SJSA1 (cell line): ENCODE measurements at regions not wholly inside any gene's neighbourhood (a gene's known extent, or its start where the extent isn't known, plus 50 kb on each side); places are given as distances from the start of the nearest gene placed in this dataset.

Experiments used
- DNase-seq, 2 experiments: peaks; one replicate each; pipeline ENCODE4 v3.0.0-alpha.2; 2015 to 2020; ENCODE audit warnings: low spot score in 2 of 2, low read depth in 1 of 2
- H3K27ac ChIP-seq: fragments of 250-450 bp; sonication (Bioruptor Pico); 2 replicates; pipeline ENCODE4 v1.5.1; 2020; ENCODE audit warnings: mild to moderate bottlenecking, moderate library complexity
- H3K27me3 ChIP-seq: fragments of 250-450 bp; sonication (Bioruptor Pico); replicated peaks from 2 replicates; pipeline ENCODE4 v1.5.1; 2020; ENCODE audit warnings: mild to moderate bottlenecking, moderate library complexity
- H3K36me3 ChIP-seq: fragments of 250-450 bp; sonication (Bioruptor Pico); 2 replicates; pipeline ENCODE4 v1.5.1; 2020; ENCODE audit warnings: mild to moderate bottlenecking
- H3K4me1 ChIP-seq: fragments of 250-450 bp; sonication (Bioruptor Pico); replicated peaks from 2 replicates; pipeline ENCODE4 v1.6.1; 2021; ENCODE audit warnings: mild to moderate bottlenecking
- H3K4me3 ChIP-seq: fragments of 250-450 bp; sonication (Bioruptor Pico); 2 replicates; pipeline ENCODE4 v1.5.1; 2020; ENCODE audit warnings: mild to moderate bottlenecking
- H3K9me3 ChIP-seq: fragments of 250-450 bp; sonication (Bioruptor Pico); replicated peaks from 2 replicates; pipeline ENCODE4 v1.5.1; 2020; ENCODE audit warnings: mild to moderate bottlenecking

GRCh38 chr11:10394229-10395101 lies 60.6 kb upstream of the AMPD3 start:
- DNase-seq, result no peak
- Histone ChIP-seq H3K4me1 (no peaks in the 10 kb centered on the region), H3K36me3 (no peaks in the 10 kb centered on the region), H3K27ac (no peak overlapping the region), H3K27me3 (no peaks in the 10 kb centered on the region), H3K4me3 (no peak overlapping the region), H3K9me3 (no peaks in the 10 kb centered on the region)

GRCh38 chr11:10395166-10395897 lies 59.7 kb upstream of the AMPD3 start:
- H3K27ac ChIP-seq, result no peak overlapping the region
- no peak overlapping the region for H3K4me3 ChIP-seq
- H3K9me3 ChIP-seq, result no peaks in the 10 kb centered on the region
- no peaks in the 10 kb centered on the region for H3K27me3 ChIP-seq
- H3K4me1 ChIP-seq, result no peaks in the 10 kb centered on the region
- no peak for DNase-seq
- no peaks in the 10 kb centered on the region for H3K36me3 ChIP-seq

DNA sequence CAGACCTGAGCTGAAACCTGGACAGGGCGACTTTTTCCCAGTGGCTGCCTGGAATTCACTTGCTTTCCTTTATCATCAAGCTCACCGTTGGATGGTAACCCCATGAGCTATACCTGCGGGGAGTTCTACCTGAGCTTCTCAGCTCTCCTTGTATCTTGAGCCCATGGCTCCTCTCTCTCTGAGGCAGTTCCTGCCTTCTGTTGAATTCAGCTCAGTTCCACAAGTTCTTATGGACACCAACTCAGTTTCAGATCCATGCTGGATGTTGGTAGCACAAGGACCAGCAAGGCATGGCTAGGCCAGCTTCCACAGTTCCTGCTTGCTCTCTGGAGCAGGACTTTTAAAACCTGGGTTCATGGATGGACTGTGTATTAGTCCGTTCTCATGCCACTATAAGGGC lies 58.3 kb upstream of the AMPD3 start:
- Histone ChIP-seq H3K27ac (no peak overlapping the region), H3K36me3 (no peaks in the 10 kb centered on the region), H3K4me1 (no peaks in the 10 kb centered on the region), H3K9me3 (no peaks in the 10 kb centered on the region), H3K4me3 (no peak overlapping the region), H3K27me3 (no peaks in the 10 kb centered on the region)
- DNase-seq, result no peak

DNA sequence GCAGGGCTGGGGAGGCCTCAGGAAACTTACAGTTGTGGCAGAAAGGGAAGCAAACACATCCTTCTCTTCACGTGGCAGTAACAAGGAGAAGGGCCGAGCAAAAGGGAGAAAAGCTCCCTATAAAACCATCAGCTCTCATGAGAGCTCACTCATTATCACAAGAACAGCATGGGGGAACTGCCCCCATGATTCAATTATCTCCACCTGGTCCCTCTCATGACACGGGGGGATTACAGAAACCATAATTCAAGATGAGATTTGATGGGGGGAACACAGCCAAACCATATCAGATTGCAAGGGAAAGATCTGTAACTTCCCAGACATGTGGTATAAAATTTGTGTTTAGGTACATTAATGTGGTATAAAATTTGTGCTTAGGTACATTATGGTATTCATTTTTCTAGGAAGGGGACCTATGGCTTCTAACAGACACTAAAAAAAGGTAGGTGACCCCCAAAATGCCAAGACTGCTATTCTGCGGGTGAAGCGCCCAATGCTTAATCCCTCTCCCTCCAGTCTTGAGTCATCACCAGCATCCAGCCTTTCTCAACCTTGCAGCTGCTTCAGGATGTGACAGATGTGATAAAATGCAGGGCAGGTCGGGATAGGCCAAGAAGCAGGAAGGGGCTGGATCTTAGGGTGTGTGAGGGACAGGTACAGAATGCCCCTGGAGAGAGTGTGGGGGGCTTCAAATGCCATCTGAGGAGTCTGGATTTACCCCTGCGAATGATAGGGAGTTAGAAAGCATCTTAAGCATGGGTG lies 57.7 kb upstream of the AMPD3 start:
- no peaks in the 10 kb centered on the region for H3K27me3 ChIP-seq
- no peaks in the 10 kb centered on the region for H3K36me3 ChIP-seq
- no peak for DNase-seq
- no peaks in the 10 kb centered on the region for H3K9me3 ChIP-seq
- no peak overlapping the region for H3K4me3 ChIP-seq
- H3K27ac ChIP-seq, result no peak overlapping the region
- no peaks in the 10 kb centered on the region for H3K4me1 ChIP-seq

DNA sequence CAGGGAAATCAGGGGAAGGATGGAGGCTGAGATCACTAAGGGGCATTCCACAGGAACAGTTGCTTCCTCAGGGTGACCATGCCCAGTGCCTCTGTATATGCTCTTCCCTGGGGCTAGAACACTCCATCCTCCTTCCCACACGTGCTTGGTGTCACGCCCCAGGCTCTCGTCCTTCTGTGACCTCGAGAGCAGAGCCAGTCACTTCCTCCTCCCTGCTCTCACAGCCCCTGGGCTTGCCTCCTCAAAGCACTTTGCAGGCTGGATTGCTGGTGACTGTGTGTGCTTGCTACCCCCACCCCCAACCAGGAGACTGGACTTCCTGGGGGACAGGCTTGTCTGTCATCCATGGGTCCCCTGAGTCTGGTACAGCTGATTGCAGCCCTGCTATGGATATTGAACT lies 56.5 kb upstream of the AMPD3 start:
- Histone ChIP-seq H3K4me1 (no peaks in the 10 kb centered on the region), H3K27me3 (no peaks in the 10 kb centered on the region), H3K9me3 (no peaks in the 10 kb centered on the region), H3K4me3 (no peak overlapping the region), H3K36me3 (no peaks in the 10 kb centered on the region), H3K27ac (no peak overlapping the region)
- no peak for DNase-seq

DNA sequence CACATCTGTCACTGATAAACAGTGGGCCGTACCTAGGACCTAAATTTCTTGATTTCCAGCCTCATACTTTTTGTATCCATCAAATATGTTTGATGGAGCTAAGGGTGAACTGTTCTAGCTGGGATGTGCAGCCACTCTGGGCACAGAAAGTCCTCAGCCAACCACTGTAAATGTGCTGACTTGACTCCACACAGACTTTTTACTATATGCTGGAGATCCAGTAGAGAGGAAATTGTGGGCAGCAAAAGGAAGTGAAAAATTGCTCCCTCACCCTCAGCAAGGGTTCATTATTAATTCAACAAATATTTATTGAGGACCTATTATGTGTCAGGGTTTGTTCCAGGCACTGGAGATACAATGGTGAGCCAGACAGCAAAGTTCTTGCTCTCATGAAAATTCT lies 54.2 kb upstream of the AMPD3 start:
- Histone ChIP-seq H3K27me3 (no peaks in the 10 kb centered on the region), H3K36me3 (no peaks in the 10 kb centered on the region), H3K4me1 (no peaks in the 10 kb centered on the region), H3K27ac (no peak overlapping the region), H3K9me3 (no peaks in the 10 kb centered on the region), H3K4me3 (no peak overlapping the region)
- no peak for DNase-seq

- DNase-seq, result no peak
- Histone ChIP-seq H3K9me3 (no peaks in the 10 kb centered on the region), H3K4me1 (no peaks in the 10 kb centered on the region), H3K4me3 (no peak overlapping the region), H3K36me3 (no peaks in the 10 kb centered on the region), H3K27me3 (no peaks in the 10 kb centered on the region), H3K27ac (no peak overlapping the region)
Observed at GRCh38 chr11:10401256-10401655, 53.8 kb upstream of the AMPD3 start.

- no peaks in the 10 kb centered on the region for H3K9me3 ChIP-seq
- H3K27ac ChIP-seq, result no peak overlapping the region
- no peak for DNase-seq
- H3K27me3 ChIP-seq, result no peaks in the 10 kb centered on the region
- H3K36me3 ChIP-seq, result no peaks in the 10 kb centered on the region
- H3K4me3 ChIP-seq, result no peak overlapping the region
- peaks cover 4% of the 10 kb centered on the region for H3K4me1 ChIP-seq
Observed at GRCh38 chr11:10401696-10402392, 53.2 kb upstream of the AMPD3 start.
